PC-3 (cell line): ENCODE measurements at regions not wholly inside any gene's neighbourhood (a gene's known extent, or its start where the extent isn't known, plus 50 kb on each side); places are given as distances from the start of the nearest gene placed in this dataset.

Experiments used
- EZH2 ChIP-seq: fragments of 300-600 bp; sonication (generic); IDR thresholded peaks from one replicate; pipeline ENCODE4 v1.6.1; 2017; ENCODE audit warnings: antibody characterized with exemption, mild to moderate bottlenecking, low read length; ENCODE audit not compliant: unreplicated experiment
- EZH2phosphoT487 ChIP-seq: fragments of 300-600 bp; sonication (generic); IDR thresholded peaks from 2 replicates; pipeline ENCODE4 v1.6.1; 2018; ENCODE audit warnings: mild to moderate bottlenecking, antibody characterized with exemption, low read length, borderline replicate concordance
- TF ChIP-seq, protein P1 (sequence below): fragments of 300-600 bp; sonication (generic); conservative IDR thresholded peaks from 2 replicates; pipeline ENCODE4 v1.5.1; 2017; ENCODE audit warnings: antibody characterized with exemption, low read depth, mild to moderate bottlenecking, low read length

GRCh38 chr6:156408655-156409054 is 368.5 kb upstream of the ARID1B start:
- TF ChIP-seq EZH2phosphoT487 (no peak), EZH2 (no peak)
- TF ChIP-seq, protein P1, sequence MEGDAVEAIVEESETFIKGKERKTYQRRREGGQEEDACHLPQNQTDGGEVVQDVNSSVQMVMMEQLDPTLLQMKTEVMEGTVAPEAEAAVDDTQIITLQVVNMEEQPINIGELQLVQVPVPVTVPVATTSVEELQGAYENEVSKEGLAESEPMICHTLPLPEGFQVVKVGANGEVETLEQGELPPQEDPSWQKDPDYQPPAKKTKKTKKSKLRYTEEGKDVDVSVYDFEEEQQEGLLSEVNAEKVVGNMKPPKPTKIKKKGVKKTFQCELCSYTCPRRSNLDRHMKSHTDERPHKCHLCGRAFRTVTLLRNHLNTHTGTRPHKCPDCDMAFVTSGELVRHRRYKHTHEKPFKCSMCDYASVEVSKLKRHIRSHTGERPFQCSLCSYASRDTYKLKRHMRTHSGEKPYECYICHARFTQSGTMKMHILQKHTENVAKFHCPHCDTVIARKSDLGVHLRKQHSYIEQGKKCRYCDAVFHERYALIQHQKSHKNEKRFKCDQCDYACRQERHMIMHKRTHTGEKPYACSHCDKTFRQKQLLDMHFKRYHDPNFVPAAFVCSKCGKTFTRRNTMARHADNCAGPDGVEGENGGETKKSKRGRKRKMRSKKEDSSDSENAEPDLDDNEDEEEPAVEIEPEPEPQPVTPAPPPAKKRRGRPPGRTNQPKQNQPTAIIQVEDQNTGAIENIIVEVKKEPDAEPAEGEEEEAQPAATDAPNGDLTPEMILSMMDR, result no peak
